HG02884 (cell line): ENCODE measurements at regions not wholly inside any gene's neighbourhood (a gene's known extent, or its start where the extent isn't known, plus 50 kb on each side); places are given as distances from the start of the nearest gene placed in this dataset.

Source experiments
- ATAC-seq: cut with Tn5 transposase; IDR thresholded peaks from one replicate; pipeline ENCODE4 v1.9.1; 2021; ENCODE audit warnings: mild to moderate bottlenecking, moderate library complexity; ENCODE audit not compliant: unreplicated experiment

DNA sequence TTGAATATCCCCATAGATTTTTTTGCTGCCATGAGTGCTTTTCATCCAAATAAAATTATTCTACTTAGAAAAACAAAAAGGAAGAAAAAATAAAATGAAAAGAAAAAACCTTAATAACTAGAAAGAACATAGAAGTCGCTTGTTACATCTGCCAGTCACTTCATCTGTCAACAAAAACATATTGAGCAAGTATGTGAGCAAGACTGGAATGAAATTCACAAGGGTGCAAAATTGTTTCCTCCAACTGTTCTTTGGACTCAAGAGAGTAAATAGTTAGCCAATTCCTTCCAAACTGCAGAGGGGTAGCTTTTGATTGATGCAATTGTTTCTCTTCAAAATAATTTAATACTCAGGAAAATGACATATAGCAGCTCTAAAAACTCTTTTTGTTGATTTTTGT, 336.3 kb upstream of the CDH7 start:
- ATAC-seq = no peak

DNA sequence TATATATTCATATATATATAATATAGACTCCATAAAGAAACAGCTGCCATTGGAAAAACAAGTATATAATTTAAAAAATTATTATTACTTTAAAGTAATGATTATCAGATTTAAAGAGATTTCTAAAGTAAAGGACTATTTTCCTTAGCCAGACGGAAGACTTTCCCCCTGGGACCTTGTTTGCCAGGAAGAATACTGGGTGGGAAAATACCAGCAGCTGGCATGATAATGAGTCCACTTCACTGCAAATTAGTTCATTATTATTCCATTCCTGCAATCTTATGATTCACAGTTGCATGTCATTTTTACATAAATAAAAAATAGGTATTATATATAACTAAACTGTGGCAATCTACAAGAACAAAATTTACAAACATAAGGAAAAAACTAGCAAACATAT, 339.8 kb upstream of the CDH7 start:
- no peak for ATAC-seq

- no peak for ATAC-seq
These were observed 341.6 kb upstream of the CDH7 start for GRCh38 chr18:65409261-65409660.

DNA sequence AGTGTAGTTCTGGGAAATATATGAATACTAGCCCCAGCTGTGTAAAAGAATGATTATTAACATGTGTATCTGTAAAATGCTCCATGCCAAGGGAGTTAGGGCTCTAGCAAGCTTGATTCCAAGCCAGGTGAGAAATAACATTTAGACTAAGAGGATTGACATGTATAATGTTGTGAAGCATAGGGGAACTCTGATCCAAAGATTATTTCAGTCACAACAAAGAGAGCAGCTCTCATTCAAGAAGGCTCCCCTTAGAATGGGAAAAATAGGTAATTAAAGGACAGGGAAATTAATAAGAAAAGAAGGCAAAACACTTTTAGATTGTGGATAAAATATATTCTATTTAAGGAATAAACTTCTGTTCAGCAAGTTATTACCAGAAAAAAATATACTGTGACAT, 347.3 kb upstream of the CDH7 start:
- no peak for ATAC-seq

GRCh38 chr18:65399091-65399490, 351.7 kb upstream of the CDH7 start:
- ATAC-seq = no peak

DNA sequence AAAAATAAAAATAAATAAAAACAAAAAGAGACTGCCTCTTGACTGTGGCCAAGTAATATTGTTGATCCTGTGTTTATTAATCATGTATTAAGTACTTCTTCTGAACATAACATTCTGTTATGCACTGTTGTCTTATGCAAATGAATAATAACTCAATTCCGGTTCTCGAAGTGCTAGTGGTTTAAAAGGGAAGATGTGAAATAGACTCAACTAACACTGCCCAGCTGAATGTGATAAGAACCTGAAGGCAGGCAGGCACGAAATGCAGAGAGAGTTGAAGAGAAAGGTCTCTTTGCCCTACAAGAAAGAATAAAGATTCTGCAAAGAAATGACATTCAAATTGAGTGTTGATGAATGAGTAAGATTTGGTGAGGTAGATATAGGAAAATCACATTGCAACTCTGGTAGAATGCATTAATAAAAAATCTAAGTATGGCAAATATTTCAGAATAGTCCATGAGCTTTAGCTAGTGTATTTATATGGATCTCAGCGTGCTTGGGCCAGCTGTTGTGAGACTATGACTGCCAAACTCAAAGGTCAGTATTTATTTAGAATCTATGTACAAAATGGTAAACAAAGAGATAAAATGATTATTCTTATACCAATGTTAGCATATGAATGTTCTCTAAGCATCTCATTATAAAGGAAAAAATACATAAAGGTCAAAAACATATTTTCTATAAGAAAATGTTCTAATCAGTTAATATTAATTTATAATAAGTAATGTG, 352.3 kb upstream of the CDH7 start:
- ATAC-seq = no peak

- no peak for ATAC-seq
These were observed 369.8 kb upstream of the CDH7 start for GRCh38 chr18:65380986-65381385.

GRCh38 chr18:65380571-65380970, 370.2 kb upstream of the CDH7 start:
- no peak for ATAC-seq

GRCh38 chr18:65372904-65373303, 377.9 kb upstream of the CDH7 start:
- ATAC-seq = no peak

GRCh38 chr18:65365245-65365980, 385.4 kb upstream of the CDH7 start:
- no peak for ATAC-seq

GRCh38 chr18:65363911-65364632, 386.7 kb upstream of the CDH7 start:
- no peak for ATAC-seq

DNA sequence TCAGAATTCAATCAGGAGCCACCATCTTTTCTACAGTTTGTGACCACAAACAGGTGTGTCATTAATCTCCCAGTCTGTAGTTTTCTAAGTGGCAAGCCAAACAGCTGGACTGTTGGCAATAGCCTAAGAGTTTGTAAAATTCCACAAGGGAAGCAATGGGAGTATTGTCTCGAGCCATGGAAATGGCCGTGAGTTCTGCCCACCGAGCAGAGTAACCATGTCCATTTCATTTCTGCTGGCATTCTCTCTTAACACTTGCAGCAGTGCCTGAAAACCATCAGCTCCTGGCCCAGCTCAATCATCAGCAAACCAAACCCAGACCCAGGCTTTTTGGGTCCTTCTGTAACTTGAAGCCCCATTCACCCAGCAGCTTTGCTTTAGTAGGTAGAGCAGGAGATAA, 387.8 kb upstream of the CDH7 start:
- ATAC-seq = no peak

- ATAC-seq = no peak
These were observed 391.3 kb upstream of the CDH7 start for GRCh38 chr18:65359479-65359878.

DNA sequence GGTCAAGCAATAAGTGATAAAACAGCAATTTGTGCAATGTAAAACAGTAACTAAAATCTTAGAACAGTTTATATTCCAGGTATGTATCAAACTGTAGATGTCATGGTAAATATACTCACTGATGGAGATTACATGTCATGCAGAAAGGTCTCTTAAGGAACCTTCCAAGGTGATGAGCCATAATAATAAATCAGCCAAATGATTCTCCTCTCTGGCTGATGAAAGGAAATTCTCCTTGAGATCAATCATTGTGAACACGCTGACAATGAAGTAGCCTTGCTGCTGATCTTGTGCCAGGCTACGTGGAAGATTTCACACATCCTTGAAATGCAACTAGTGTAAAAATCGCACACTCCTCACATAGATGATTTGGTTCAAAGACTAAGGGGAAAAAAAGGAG, 392.5 kb upstream of the CDH7 start:
- ATAC-seq = no peak

DNA sequence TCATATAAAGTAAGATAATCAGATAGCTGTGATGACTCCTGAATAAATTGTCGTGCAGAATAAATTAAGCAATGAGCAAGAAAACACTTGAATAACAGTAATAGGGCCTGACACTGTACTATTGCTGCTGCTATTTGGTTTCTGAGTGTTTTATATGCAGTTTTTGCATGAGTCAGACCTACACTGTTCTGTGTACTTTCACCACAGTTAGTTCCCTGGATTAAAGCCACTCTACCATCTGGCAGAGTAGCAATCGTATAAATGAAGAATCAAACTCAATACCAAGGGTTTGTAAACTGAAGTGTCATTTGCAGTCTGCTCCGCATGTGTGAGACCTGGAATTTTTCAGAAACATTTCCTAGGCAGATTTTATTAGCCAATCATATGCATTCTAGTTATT, 398.6 kb upstream of the CDH7 start:
- ATAC-seq = no peak

DNA sequence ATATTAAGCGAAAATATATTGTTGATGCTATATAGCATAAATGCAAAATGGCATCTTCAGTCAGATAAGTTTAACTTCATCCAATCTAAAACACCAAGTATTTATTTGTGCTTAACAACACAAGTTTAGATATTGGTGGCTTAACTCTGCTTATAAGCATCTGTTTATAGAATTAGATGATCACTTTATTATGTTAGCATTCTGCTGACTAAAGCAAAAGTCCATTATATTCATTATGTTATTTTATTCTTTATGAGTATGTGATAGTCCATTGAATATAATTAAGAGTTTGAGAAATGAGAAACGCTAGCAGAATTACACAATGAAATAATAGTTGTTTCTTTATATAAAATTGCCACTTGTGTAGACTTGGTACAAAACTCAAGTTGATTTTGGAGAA, 401.2 kb upstream of the CDH7 start:
- no peak for ATAC-seq

GRCh38 chr18:65347446-65347845, 403.4 kb upstream of the CDH7 start:
- no peak for ATAC-seq

DNA sequence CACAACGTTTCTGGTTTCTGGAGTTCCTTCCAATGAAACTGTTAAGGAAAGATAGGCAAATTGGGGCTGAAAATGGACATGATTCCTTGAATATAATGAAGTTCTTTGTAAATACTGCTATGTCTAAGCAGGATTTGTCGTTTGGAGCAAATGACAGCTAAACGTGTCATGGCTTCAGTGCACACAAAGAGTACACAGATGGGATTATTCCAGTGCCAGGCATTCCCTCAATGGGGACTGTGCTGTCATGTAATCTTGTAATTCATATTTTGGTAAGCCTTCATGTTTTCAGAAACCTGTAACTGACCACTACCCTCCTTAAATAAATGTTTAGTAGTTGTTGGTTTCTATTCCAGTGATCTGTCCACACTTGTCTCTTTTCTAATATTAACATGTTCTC, 404.7 kb upstream of the CDH7 start:
- no peak for ATAC-seq

- ATAC-seq = no peak
These were observed 407.2 kb upstream of the CDH7 start for GRCh38 chr18:65343571-65343970.

- ATAC-seq = no peak
These were observed 414.4 kb upstream of the CDH7 start for GRCh38 chr18:65336411-65336810.

DNA sequence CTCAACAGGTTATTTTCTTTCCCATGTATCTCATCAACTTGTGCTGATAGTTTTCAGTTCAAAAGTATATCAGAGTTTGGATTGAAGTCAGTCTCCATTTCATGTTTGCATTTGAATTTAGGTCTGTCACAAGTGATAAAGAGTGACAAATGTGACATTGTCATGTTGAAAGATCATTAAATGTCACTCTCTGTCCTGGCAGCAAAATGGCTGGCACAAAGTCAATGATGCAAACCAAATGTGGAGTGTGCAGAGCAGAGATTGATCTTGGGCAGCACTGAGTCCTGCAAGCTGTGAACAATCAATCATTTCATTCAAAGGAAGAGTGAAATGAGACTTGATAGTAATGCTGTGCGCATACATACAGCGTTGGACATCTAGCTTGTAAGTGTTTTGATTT, 421.8 kb upstream of the CDH7 start:
- ATAC-seq = no peak

GRCh38 chr18:65326805-65327204, 424.0 kb upstream of the CDH7 start:
- ATAC-seq = no peak
